ENCODE measurements at regions not wholly inside any gene's neighbourhood (a gene's known extent, or its start where the extent isn't known, plus 50 kb on each side); places are given as distances from the start of the nearest gene placed in this dataset.

DNA sequence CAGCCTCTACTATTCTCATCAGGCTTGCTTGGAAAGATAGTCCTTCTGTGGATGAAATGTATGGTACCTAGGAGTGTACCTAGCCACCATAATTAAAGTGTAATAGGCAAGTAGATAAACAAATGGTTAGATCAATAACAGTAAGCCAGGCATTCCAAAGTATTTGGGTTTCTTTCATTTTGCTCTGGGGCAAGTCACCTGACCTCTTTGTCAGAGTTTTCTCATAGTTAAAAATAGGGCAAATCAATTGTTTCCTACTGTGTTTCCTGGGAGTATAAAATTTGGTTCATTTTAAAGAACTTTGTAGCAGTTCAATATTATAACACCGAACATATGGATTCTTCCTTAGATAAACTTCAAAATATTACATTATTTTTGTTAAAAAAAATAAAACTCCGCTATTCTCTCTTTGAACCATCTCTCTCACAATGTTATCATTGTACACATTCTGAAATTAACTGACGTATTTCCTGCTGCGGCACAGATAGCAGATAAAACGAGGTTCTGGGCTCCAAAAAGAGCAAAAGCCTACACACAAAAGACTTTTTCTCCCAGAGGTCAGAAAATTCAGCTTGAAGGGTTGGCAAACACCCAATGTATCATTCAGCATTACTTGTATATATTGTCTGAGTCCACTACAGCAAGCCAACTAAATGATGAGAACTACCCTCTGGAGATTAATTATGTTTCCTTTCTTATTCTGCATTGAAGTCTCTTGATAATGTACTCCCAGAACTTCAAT is 267.9 kb downstream of the COX7C start:
- Histone ChIP-seq H3K4me3 (replicated peaks; ENCODE audit: insufficient read depth, low read length) (no peak overlapping the region), H3K27ac (replicated peaks) (no peak overlapping the region), H3K27me3 (ENCODE audit: insufficient read depth, poor library complexity, severe bottlenecking) (no peaks in the 10 kb centered on the region)
- DNase-seq (ENCODE audit: low read depth in 1 of 2, low spot score in 1 of 2): no peak
- no peak for TF ChIP-seq REST (IDR thresholded peaks at IDR 0.05; ENCODE audit: insufficient replicate concordance, low read depth)

GRCh38 chr5:86890375-86890774 is 272.6 kb downstream of the COX7C start:
- H3K27ac ChIP-seq (replicated peaks): no peak overlapping the region
- H3K4me3 ChIP-seq (replicated peaks; ENCODE audit: insufficient read depth, low read length): no peak overlapping the region
- TF ChIP-seq CTCF (IDR thresholded peaks at IDR 0.05; ENCODE audit: insufficient read depth, low read length) (no peak), REST (IDR thresholded peaks at IDR 0.05; ENCODE audit: insufficient replicate concordance, low read depth) (no peak), POLR2AphosphoS5 (IDR thresholded peaks at IDR 0.05; ENCODE audit: low read depth) (no peak), GABPA (IDR thresholded peaks at IDR 0.05; ENCODE audit: low read depth) (no peak), SPI1 (IDR thresholded peaks at IDR 0.05; ENCODE audit: borderline replicate concordance, low read depth) (no peak)
- no peaks in the 10 kb centered on the region for H3K27me3 ChIP-seq (ENCODE audit: insufficient read depth, poor library complexity, severe bottlenecking)
- DNase-seq (ENCODE audit: low read depth in 1 of 2, low spot score in 1 of 2): no peak

DNA sequence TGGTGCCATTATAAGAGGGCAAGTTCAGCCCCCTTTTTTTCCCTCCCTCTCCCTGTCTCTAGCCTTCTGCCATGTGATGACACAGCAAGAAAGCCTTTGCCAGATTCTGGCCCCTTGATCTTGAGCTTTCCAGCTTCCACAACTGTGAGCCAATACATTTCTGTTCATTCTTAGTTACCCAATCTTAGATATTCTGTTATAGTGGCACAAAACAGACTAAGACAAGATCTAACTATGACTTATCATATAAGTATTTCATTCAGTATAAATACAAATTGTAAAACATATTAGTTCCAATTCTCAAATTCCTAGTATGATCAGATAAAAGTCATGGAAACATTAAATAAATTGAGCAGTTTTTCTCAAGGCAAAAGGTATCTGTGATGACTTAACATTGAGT is 276.3 kb downstream of the COX7C start:
- Histone ChIP-seq H3K4me3 (replicated peaks; ENCODE audit: insufficient read depth, low read length) (no peak overlapping the region), H3K27me3 (ENCODE audit: insufficient read depth, poor library complexity, severe bottlenecking) (no peaks in the 10 kb centered on the region), H3K27ac (replicated peaks) (no peak overlapping the region)
- TF ChIP-seq CTCF (IDR thresholded peaks at IDR 0.05; ENCODE audit: insufficient read depth, low read length) (no peak), SPI1 (IDR thresholded peaks at IDR 0.05; ENCODE audit: borderline replicate concordance, low read depth) (no peak), GABPA (IDR thresholded peaks at IDR 0.05; ENCODE audit: low read depth) (no peak), POLR2AphosphoS5 (IDR thresholded peaks at IDR 0.05; ENCODE audit: low read depth) (no peak), REST (IDR thresholded peaks at IDR 0.05; ENCODE audit: insufficient replicate concordance, low read depth) (no peak)
- no peak for DNase-seq (ENCODE audit: low read depth in 1 of 2, low spot score in 1 of 2)

Data from HL-60 (cell line).